GM23338 (cell line): ENCODE measurements at regions not wholly inside any gene's neighbourhood (a gene's known extent, or its start where the extent isn't known, plus 50 kb on each side); places are given as distances from the start of the nearest gene placed in this dataset.
A peak's percentile ranks its signal among the peaks of the same experiment; 100 is the strongest.

Source experiments
- ATAC-seq: fragments of 200-7000 bp; cut with Tn5 transposase; 3 replicates; pipeline ENCODE4 v1.9.1; 2020
- DNase-seq: peaks from one replicate; pipeline ENCODE4 v3.0.0-alpha.2; 2015; ENCODE audit warnings: low spot score
- H2AFZ ChIP-seq: fragments of 200-600 bp; sonication (generic); 2 replicates; pipeline ENCODE4 v1.8.0; 2016; ENCODE audit warnings: antibody characterized with exemption, mild to moderate bottlenecking, moderate library complexity
- H3F3A ChIP-seq: fragments of 200-600 bp; sonication (generic); replicated peaks from 2 replicates; pipeline ENCODE4 v1.8.0; 2017; ENCODE audit warnings: antibody characterized with exemption, mixed run types, low read depth
- H3K27ac ChIP-seq: fragments of 200-600 bp; sonication (generic); 2 replicates; pipeline ENCODE4 v1.6.1; 2016; ENCODE audit warnings: low read depth
- H3K27me3 ChIP-seq: fragments of 200-600 bp; sonication (generic); 2 replicates; pipeline ENCODE4 v1.8.0; 2016; ENCODE audit warnings: mild to moderate bottlenecking, mixed run types, moderate library complexity; ENCODE audit not compliant: insufficient read depth
- H3K36me3 ChIP-seq: fragments of 200-600 bp; sonication (generic); 2 replicates; pipeline ENCODE4 v1.8.0; 2016; ENCODE audit warnings: mild to moderate bottlenecking; ENCODE audit not compliant: insufficient read depth
- H3K4me1 ChIP-seq: fragments of 200-600 bp; sonication (generic); 2 replicates; pipeline ENCODE4 v1.8.0; 2016; ENCODE audit warnings: mild to moderate bottlenecking, moderate library complexity; ENCODE audit not compliant: insufficient read depth
- H3K4me2 ChIP-seq: fragments of 200-600 bp; sonication (generic); 2 replicates; pipeline ENCODE4 v1.7.1; 2017; ENCODE audit warnings: mixed run types
- H3K4me3 ChIP-seq: fragments of 200-600 bp; sonication (generic); 2 replicates; pipeline ENCODE4 v1.6.1; 2016; ENCODE audit warnings: mixed run types
- H3K79me2 ChIP-seq: fragments of 200-600 bp; sonication (generic); replicated peaks from 2 replicates; pipeline ENCODE4 v1.8.0; 2017; ENCODE audit warnings: mild to moderate bottlenecking; ENCODE audit not compliant: insufficient read depth
- H3K9me2 ChIP-seq: fragments of 200-600 bp; sonication (generic); 2 replicates; pipeline ENCODE4 v1.8.0; 2017; ENCODE audit not compliant: insufficient read depth
- H4K20me1 ChIP-seq: fragments of 200-600 bp; sonication (generic); replicated peaks from 2 replicates; pipeline ENCODE4 v1.8.0; 2017; ENCODE audit warnings: mild to moderate bottlenecking; ENCODE audit not compliant: insufficient read depth
- H3K27ac Mint-ChIP-seq: 2 replicates; pipeline ENCODE4 v1.8.0; 2020; ENCODE audit warnings: inconsistent platforms, mild to moderate bottlenecking, moderate library complexity, mixed read lengths
- H3K27me3 Mint-ChIP-seq: 3 replicates; pipeline ENCODE4 v1.8.0; 2022; ENCODE audit warnings: low read depth, mild to moderate bottlenecking, moderate library complexity, mixed read lengths, inconsistent platforms; ENCODE audit not compliant: insufficient read depth, poor library complexity
- H3K36me3 Mint-ChIP-seq: 3 replicates; pipeline ENCODE4 v1.8.0; 2021; ENCODE audit warnings: low read depth, mild to moderate bottlenecking, inconsistent platforms, moderate library complexity, mixed read lengths
- H3K4me1 Mint-ChIP-seq: 3 replicates; pipeline ENCODE4 v1.8.0; 2020; ENCODE audit warnings: mild to moderate bottlenecking, inconsistent platforms, mixed read lengths
- H3K4me3 Mint-ChIP-seq: 3 replicates; pipeline ENCODE4 v1.8.0; 2021; ENCODE audit warnings: moderate library complexity, mild to moderate bottlenecking, inconsistent platforms, mixed read lengths
- H3K9me3 Mint-ChIP-seq: 3 replicates; pipeline ENCODE4 v1.8.0; 2020; ENCODE audit warnings: moderate library complexity, mild to moderate bottlenecking, inconsistent platforms, mixed read lengths
- CREB1 ChIP-seq: fragments of 250-450 bp; sonication (Bioruptor Pico); IDR thresholded peaks from 2 replicates; pipeline ENCODE4 v1.5.0; 2020; ENCODE audit warnings: low read depth, mild to moderate bottlenecking, moderate library complexity
- EZH2phosphoT487 ChIP-seq: fragments of 200-600 bp; sonication (generic); IDR thresholded peaks from one replicate; pipeline ENCODE4 v1.8.1; 2018; ENCODE audit warnings: antibody characterized with exemption; ENCODE audit not compliant: unreplicated experiment
- NANOG ChIP-seq: IDR thresholded peaks from 2 replicates; pipeline ENCODE4 v1.6.1; 2016; ENCODE audit warnings: antibody characterized with exemption, borderline replicate concordance
- POLR2AphosphoS5 ChIP-seq: IDR thresholded peaks from 2 replicates; pipeline ENCODE4 v1.6.1; 2016; ENCODE audit warnings: antibody characterized with exemption, low read depth
- TF ChIP-seq, protein P1 (sequence below): IDR thresholded peaks from one replicate; pipeline ENCODE4 v1.6.1; 2018; ENCODE audit warnings: antibody characterized with exemption; ENCODE audit not compliant: unreplicated experiment
- TF ChIP-seq, protein P2 (sequence below): IDR thresholded peaks from 2 replicates; pipeline ENCODE4 v1.6.1; 2016; ENCODE audit warnings: antibody characterized with exemption
- TF ChIP-seq, protein P3 (sequence below), 2 experiments: fragments of 200-600 bp in 1 of 2; sonication (generic) in 1 of 2; conservative IDR thresholded peaks; 2 replicates each; pipeline versions ENCODE4 v1.5.1 to v1.6.1; 2016 to 2017; ENCODE audit warnings: antibody characterized with exemption in 2 of 2, low read depth in 2 of 2, mild to moderate bottlenecking in 2 of 2, moderate library complexity in 1 of 2
- TF ChIP-seq, protein P4 (sequence below): fragments of 250-450 bp; sonication (Bioruptor Pico); IDR thresholded peaks from 2 replicates; pipeline ENCODE4 v1.5.0; 2020; ENCODE audit warnings: mild to moderate bottlenecking, moderate library complexity

DNA sequence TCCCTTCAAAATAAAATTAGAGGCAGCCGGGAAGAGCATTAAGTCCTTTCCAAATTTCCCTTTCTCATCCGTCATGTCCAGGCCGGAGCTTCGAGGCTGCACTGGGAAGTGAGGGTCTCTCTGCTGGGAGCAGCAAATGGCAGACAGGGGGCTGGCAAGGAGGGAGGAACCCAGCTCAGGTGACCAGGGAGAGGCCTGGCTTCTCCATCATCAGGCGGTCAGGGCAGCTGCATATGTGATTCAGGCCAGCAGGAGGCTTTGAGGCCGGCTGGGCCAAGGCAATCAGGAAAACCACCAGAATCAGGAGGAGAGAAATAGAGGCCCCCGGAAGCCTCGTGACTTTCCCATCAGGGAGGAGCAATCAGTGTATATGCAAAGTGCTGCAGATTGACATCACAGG lies 85.0 kb upstream of the RPL38 start:
- TF ChIP-seq, protein P1, sequence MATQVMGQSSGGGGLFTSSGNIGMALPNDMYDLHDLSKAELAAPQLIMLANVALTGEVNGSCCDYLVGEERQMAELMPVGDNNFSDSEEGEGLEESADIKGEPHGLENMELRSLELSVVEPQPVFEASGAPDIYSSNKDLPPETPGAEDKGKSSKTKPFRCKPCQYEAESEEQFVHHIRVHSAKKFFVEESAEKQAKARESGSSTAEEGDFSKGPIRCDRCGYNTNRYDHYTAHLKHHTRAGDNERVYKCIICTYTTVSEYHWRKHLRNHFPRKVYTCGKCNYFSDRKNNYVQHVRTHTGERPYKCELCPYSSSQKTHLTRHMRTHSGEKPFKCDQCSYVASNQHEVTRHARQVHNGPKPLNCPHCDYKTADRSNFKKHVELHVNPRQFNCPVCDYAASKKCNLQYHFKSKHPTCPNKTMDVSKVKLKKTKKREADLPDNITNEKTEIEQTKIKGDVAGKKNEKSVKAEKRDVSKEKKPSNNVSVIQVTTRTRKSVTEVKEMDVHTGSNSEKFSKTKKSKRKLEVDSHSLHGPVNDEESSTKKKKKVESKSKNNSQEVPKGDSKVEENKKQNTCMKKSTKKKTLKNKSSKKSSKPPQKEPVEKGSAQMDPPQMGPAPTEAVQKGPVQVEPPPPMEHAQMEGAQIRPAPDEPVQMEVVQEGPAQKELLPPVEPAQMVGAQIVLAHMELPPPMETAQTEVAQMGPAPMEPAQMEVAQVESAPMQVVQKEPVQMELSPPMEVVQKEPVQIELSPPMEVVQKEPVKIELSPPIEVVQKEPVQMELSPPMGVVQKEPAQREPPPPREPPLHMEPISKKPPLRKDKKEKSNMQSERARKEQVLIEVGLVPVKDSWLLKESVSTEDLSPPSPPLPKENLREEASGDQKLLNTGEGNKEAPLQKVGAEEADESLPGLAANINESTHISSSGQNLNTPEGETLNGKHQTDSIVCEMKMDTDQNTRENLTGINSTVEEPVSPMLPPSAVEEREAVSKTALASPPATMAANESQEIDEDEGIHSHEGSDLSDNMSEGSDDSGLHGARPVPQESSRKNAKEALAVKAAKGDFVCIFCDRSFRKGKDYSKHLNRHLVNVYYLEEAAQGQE: no peak
- TF ChIP-seq POLR2AphosphoS5 (no peak), EZH2phosphoT487 (no peak), NANOG (no peak), CREB1 (no peak)
- TF ChIP-seq, protein P2, sequence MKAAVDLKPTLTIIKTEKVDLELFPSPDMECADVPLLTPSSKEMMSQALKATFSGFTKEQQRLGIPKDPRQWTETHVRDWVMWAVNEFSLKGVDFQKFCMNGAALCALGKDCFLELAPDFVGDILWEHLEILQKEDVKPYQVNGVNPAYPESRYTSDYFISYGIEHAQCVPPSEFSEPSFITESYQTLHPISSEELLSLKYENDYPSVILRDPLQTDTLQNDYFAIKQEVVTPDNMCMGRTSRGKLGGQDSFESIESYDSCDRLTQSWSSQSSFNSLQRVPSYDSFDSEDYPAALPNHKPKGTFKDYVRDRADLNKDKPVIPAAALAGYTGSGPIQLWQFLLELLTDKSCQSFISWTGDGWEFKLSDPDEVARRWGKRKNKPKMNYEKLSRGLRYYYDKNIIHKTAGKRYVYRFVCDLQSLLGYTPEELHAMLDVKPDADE: no peak
- TF ChIP-seq, protein P3, sequence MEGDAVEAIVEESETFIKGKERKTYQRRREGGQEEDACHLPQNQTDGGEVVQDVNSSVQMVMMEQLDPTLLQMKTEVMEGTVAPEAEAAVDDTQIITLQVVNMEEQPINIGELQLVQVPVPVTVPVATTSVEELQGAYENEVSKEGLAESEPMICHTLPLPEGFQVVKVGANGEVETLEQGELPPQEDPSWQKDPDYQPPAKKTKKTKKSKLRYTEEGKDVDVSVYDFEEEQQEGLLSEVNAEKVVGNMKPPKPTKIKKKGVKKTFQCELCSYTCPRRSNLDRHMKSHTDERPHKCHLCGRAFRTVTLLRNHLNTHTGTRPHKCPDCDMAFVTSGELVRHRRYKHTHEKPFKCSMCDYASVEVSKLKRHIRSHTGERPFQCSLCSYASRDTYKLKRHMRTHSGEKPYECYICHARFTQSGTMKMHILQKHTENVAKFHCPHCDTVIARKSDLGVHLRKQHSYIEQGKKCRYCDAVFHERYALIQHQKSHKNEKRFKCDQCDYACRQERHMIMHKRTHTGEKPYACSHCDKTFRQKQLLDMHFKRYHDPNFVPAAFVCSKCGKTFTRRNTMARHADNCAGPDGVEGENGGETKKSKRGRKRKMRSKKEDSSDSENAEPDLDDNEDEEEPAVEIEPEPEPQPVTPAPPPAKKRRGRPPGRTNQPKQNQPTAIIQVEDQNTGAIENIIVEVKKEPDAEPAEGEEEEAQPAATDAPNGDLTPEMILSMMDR (conservative IDR thresholded peaks at IDR 0.05; ENCODE audit: low read depth in 2 of 2): peak; percentile 34 to 50; a peak in 2 of 4 replicates
- TF ChIP-seq, protein P4, sequence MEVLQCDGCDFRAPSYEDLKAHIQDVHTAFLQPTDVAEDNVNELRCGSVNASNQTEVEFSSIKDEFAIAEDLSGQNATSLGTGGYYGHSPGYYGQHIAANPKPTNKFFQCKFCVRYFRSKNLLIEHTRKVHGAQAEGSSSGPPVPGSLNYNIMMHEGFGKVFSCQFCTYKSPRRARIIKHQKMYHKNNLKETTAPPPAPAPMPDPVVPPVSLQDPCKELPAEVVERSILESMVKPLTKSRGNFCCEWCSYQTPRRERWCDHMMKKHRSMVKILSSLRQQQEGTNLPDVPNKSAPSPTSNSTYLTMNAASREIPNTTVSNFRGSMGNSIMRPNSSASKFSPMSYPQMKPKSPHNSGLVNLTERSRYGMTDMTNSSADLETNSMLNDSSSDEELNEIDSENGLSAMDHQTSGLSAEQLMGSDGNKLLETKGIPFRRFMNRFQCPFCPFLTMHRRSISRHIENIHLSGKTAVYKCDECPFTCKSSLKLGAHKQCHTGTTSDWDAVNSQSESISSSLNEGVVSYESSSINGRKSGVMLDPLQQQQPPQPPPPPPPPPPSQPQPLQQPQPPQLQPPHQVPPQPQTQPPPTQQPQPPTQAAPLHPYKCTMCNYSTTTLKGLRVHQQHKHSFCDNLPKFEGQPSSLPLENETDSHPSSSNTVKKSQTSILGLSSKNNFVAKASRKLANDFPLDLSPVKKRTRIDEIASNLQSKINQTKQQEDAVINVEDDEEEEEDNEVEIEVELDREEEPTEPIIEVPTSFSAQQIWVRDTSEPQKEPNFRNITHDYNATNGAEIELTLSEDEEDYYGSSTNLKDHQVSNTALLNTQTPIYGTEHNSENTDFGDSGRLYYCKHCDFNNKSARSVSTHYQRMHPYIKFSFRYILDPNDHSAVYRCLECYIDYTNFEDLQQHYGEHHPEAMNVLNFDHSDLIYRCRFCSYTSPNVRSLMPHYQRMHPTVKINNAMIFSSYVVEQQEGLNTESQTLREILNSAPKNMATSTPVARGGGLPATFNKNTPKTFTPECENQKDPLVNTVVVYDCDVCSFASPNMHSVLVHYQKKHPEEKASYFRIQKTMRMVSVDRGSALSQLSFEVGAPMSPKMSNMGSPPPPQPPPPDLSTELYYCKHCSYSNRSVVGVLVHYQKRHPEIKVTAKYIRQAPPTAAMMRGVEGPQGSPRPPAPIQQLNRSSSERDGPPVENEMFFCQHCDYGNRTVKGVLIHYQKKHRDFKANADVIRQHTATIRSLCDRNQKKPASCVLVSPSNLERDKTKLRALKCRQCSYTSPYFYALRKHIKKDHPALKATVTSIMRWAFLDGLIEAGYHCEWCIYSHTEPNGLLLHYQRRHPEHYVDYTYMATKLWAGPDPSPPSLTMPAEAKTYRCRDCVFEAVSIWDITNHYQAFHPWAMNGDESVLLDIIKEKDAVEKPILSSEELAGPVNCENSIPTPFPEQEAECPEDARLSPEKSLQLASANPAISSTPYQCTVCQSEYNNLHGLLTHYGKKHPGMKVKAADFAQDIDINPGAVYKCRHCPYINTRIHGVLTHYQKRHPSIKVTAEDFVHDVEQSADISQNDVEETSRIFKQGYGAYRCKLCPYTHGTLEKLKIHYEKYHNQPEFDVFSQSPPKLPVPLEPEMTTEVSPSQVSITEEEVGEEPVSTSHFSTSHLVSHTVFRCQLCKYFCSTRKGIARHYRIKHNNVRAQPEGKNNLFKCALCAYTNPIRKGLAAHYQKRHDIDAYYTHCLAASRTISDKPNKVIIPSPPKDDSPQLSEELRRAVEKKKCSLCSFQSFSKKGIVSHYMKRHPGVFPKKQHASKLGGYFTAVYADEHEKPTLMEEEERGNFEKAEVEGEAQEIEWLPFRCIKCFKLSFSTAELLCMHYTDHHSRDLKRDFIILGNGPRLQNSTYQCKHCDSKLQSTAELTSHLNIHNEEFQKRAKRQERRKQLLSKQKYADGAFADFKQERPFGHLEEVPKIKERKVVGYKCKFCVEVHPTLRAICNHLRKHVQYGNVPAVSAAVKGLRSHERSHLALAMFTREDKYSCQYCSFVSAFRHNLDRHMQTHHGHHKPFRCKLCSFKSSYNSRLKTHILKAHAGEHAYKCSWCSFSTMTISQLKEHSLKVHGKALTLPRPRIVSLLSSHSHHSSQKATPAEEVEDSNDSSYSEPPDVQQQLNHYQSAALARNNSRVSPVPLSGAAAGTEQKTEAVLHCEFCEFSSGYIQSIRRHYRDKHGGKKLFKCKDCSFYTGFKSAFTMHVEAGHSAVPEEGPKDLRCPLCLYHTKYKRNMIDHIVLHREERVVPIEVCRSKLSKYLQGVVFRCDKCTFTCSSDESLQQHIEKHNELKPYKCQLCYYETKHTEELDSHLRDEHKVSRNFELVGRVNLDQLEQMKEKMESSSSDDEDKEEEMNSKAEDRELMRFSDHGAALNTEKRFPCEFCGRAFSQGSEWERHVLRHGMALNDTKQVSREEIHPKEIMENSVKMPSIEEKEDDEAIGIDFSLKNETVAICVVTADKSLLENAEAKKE (CRISPR knock-in tag): no peak
- Histone ChIP-seq H2AFZ (peak overlapping the region; percentile 80), H3K79me2 (no peaks in the 10 kb centered on the region), H3K4me2 (0 out of 2 replicates have a peak overlapping the region, but pooled peaks have one; percentile 6), H3K27ac (no peak overlapping the region), H3K4me3 (no peak overlapping the region), H3K36me3 (no peaks in the 10 kb centered on the region), H3K27me3 (no peaks in the 10 kb centered on the region), H3K4me1 (peaks cover 30% of the 10 kb centered on the region), H3F3A (no peaks in the 10 kb centered on the region; the same call in 1 of the 2 replicates), H3K9me2 (no peaks in the 10 kb centered on the region), H4K20me1 (no peaks in the 10 kb centered on the region)
- ATAC-seq (peak; percentile 88), DNase-seq (peak; percentile 87)
- Mint-ChIP-seq H3K9me3 (peaks cover 9% of the 10 kb centered on the region; the same call in 2 of the 3 replicates), H3K36me3 (peaks cover 3% of the 10 kb centered on the region; the same call in 2 of the 3 replicates), H3K27ac (peak overlapping the region; percentile 89), H3K27me3 (peaks cover 23% of the 10 kb centered on the region), H3K4me3 (peak overlapping the region; percentile 35), H3K4me1 (peaks cover 42% of the 10 kb centered on the region)
